GM10847 (cell line): ENCODE measurements at regions not wholly inside any gene's neighbourhood (a gene's known extent, or its start where the extent isn't known, plus 50 kb on each side); places are given as distances from the start of the nearest gene placed in this dataset.

Experiments used
- POLR2A ChIP-seq: IDR thresholded peaks from 2 replicates; pipeline ENCODE4 v1.6.1; 2011; ENCODE audit not compliant: insufficient read length; ENCODE audit errors: extremely low read depth

- no peak for TF ChIP-seq POLR2A
These were observed 207.7 kb upstream of the TPM1 start for GRCh38 chr15:62834686-62835329.

- no peak for TF ChIP-seq POLR2A
These were observed 207.2 kb upstream of the TPM1 start for GRCh38 chr15:62835351-62835750.

GRCh38 chr15:62835762-62836161 is 206.8 kb upstream of the TPM1 start:
- no peak for TF ChIP-seq POLR2A

GRCh38 chr15:62840526-62841268 is 201.8 kb upstream of the TPM1 start:
- no peak for TF ChIP-seq POLR2A

GRCh38 chr15:62841269-62841628 is 201.3 kb upstream of the TPM1 start:
- TF ChIP-seq POLR2A, result no peak

GRCh38 chr15:62841891-62842559 is 200.5 kb upstream of the TPM1 start:
- no peak for TF ChIP-seq POLR2A

GRCh38 chr15:62843311-62843710 is 199.2 kb upstream of the TPM1 start:
- TF ChIP-seq POLR2A, result no peak

GRCh38 chr15:62844564-62845240 is 197.8 kb upstream of the TPM1 start:
- TF ChIP-seq POLR2A, result no peak

- no peak for TF ChIP-seq POLR2A
These were observed 197.1 kb upstream of the TPM1 start for GRCh38 chr15:62845241-62846126.

GRCh38 chr15:62846131-62846804 is 196.3 kb upstream of the TPM1 start:
- TF ChIP-seq POLR2A, result no peak

- TF ChIP-seq POLR2A, result no peak
These were observed 195.6 kb upstream of the TPM1 start for GRCh38 chr15:62846805-62847495.

GRCh38 chr15:62847900-62848489 is 194.6 kb upstream of the TPM1 start:
- TF ChIP-seq POLR2A, result no peak

GRCh38 chr15:62848632-62849050 is 193.9 kb upstream of the TPM1 start:
- TF ChIP-seq POLR2A, result no peak
